ENCODE measurements at regions not wholly inside any gene's neighbourhood (a gene's known extent, or its start where the extent isn't known, plus 50 kb on each side); places are given as distances from the start of the nearest gene placed in this dataset.

DNA sequence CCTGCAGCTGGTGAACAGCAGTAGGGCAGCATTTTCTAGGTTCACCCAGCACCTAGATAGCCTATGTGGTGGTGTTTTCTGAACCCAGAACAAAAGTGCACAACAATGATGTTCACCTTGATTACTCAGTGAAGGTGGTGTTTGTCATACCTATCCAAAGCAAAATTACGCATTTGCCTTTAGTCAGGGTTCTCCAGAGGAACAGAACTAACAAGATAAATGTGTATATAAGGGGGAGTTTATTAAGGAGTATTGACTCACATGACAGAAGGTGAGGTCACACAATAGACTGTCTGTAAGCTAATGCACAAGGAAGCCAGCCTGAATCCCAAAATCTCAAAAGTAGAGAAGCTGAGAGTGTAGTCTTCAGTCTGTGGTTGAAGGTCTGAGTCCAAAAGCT is 85.9 kb upstream of the NLGN4Y start:
- TF ChIP-seq MYC (IDR thresholded peaks at IDR 0.05; ENCODE audit: low read depth, low read length), result no peak
- no peak for TF ChIP-seq EZH2 (IDR thresholded peaks at IDR 0.05; ENCODE audit: borderline replicate concordance, low read depth, low read length, severe bottlenecking)
- TF ChIP-seq POLR2AphosphoS5 (IDR thresholded peaks at IDR 0.05; ENCODE audit: insufficient read depth, low read depth, low read length), result no peak
- TF ChIP-seq POLR2A (IDR thresholded peaks at IDR 0.05; ENCODE audit: low read depth, low read length), result no peak
- no peak for TF ChIP-seq FOS (IDR thresholded peaks at IDR 0.05; ENCODE audit: borderline replicate concordance, insufficient read depth, low read length)
- TF ChIP-seq, protein P1, sequence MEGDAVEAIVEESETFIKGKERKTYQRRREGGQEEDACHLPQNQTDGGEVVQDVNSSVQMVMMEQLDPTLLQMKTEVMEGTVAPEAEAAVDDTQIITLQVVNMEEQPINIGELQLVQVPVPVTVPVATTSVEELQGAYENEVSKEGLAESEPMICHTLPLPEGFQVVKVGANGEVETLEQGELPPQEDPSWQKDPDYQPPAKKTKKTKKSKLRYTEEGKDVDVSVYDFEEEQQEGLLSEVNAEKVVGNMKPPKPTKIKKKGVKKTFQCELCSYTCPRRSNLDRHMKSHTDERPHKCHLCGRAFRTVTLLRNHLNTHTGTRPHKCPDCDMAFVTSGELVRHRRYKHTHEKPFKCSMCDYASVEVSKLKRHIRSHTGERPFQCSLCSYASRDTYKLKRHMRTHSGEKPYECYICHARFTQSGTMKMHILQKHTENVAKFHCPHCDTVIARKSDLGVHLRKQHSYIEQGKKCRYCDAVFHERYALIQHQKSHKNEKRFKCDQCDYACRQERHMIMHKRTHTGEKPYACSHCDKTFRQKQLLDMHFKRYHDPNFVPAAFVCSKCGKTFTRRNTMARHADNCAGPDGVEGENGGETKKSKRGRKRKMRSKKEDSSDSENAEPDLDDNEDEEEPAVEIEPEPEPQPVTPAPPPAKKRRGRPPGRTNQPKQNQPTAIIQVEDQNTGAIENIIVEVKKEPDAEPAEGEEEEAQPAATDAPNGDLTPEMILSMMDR (IDR thresholded peaks at IDR 0.05; ENCODE audit: extremely low read depth in 1 of 2, insufficient read depth in 1 of 2, low read depth in 1 of 2, low read length in 2 of 2), result no peak
- no peak for TF ChIP-seq GATA2 (IDR thresholded peaks at IDR 0.05; ENCODE audit: insufficient read depth, insufficient read length, low read depth, low read length)
- TF ChIP-seq, protein P2, sequence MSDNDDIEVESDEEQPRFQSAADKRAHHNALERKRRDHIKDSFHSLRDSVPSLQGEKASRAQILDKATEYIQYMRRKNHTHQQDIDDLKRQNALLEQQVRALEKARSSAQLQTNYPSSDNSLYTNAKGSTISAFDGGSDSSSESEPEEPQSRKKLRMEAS (IDR thresholded peaks at IDR 0.05; ENCODE audit: insufficient read depth, insufficient read length), result no peak
- no peak for TF ChIP-seq JUN (IDR thresholded peaks at IDR 0.05; ENCODE audit: borderline replicate concordance, insufficient read depth, insufficient read length, low read depth)
- no peaks in the 10 kb centered on the region for H3K36me3 ChIP-seq (ENCODE audit: control insufficient read depth in 2 of 2, extremely low read depth in 1 of 2, insufficient read depth in 2 of 2, low read length in 2 of 2)
- H3K27me3 ChIP-seq (ENCODE audit: control insufficient read depth in 2 of 2, insufficient read depth in 2 of 2, low read length in 2 of 2), result no peaks in the 10 kb centered on the region
- H2AFZ ChIP-seq (ENCODE audit: low read depth, low read length), result no peak overlapping the region
- H3K27ac ChIP-seq (ENCODE audit: insufficient read depth, low read depth, low read length), result no peak overlapping the region
- no peak overlapping the region for H3K9ac ChIP-seq (replicated peaks; ENCODE audit: extremely low read depth, insufficient read depth, low read length)
- ChIA-PET POLR2A (no interaction called here), CTCF (no interaction called here)
- no peak overlapping the region for H3K4me3 ChIP-seq (replicated peaks in 1 of 3; ENCODE audit: insufficient read depth in 1 of 3, low read depth in 1 of 3, low read length in 3 of 3)
- intact Hi-C loops (cut with micrococcal nuclease), result no loop called here
- dilution Hi-C loops (cut with MboI; ENCODE audit: extremely low pct_ligation_motif_present, low sequenced_read_pairs), result no loop called here
- no peaks in the 10 kb centered on the region for H3K9me1 ChIP-seq (replicated peaks; ENCODE audit: control insufficient read depth, extremely low read depth, insufficient read depth, low read length)
- BruUV-seq (replicated peaks), result no TSS peak
- H3K4me2 ChIP-seq (ENCODE audit: insufficient read depth, low read length), result no peak overlapping the region
- H3K4me1 ChIP-seq (ENCODE audit: control insufficient read depth, extremely low read depth, insufficient read depth, low read length), result no peaks in the 10 kb centered on the region
- no peaks in the 10 kb centered on the region for H4K20me1 ChIP-seq (replicated peaks; ENCODE audit: control insufficient read depth, extremely low read depth, insufficient read depth, low read length)
- H3K79me2 ChIP-seq (ENCODE audit: control insufficient read depth, insufficient read depth, low read length), result no peaks in the 10 kb centered on the region
- DNase-seq (ENCODE audit: low read depth, low spot score), result no peak
- FAIRE-seq, result no peak
- H3K9me3 ChIP-seq (replicated peaks; ENCODE audit: control insufficient read depth, insufficient read depth, low read length), result no peaks in the 10 kb centered on the region

Data from endothelial cell of umbilical vein (primary cell).